Peyer's patch (tissue), 4 donors: ENCODE measurements at regions not wholly inside any gene's neighbourhood (a gene's known extent, or its start where the extent isn't known, plus 50 kb on each side); places are given as distances from the start of the nearest gene placed in this dataset.

Source experiments
- CTCF ChIP-seq, 6 experiments: fragments of 450-650 bp in 4 of 6; fragments of 200-600 bp in 2 of 6; sonication (generic) in 1 of 6; IDR thresholded peaks; one replicate each; pipeline ENCODE4 v1.5.1; 2017 to 2019; ENCODE audit warnings: antibody characterized with exemption in 6 of 6, mild to moderate bottlenecking in 3 of 6, moderate library complexity in 1 of 6
- POLR2A ChIP-seq, 2 donors: fragments of 450-650 bp; IDR thresholded peaks; one replicate each; pipeline ENCODE4 v1.5.1; 2017; ENCODE audit warnings: antibody characterized with exemption in 2 of 2, mild to moderate bottlenecking in 2 of 2, moderate library complexity in 2 of 2

GRCh38 chr1:219805191-219805590 is 123.2 kb downstream of the SLC30A10 start:
- TF ChIP-seq CTCF (IDR thresholded peaks at IDR 0.05) (no peak), POLR2A (IDR thresholded peaks at IDR 0.05) (no peak)
